Fibroblast of peridontal ligament (primary cell): ENCODE measurements at regions not wholly inside any gene's neighbourhood (a gene's known extent, or its start where the extent isn't known, plus 50 kb on each side); places are given as distances from the start of the nearest gene placed in this dataset.

Source experiments
- DNase-seq: peaks from one replicate; pipeline ENCODE4 v3.0.0-alpha.2; 2010; ENCODE audit errors: extremely low read depth

GRCh38 chr4:108567831-108568230, 52.5 kb upstream of the RPL34 start:
- no peak for DNase-seq

- DNase-seq = no peak
Observed at GRCh38 chr4:108561116-108561515, 59.3 kb upstream of the RPL34 start.

DNA sequence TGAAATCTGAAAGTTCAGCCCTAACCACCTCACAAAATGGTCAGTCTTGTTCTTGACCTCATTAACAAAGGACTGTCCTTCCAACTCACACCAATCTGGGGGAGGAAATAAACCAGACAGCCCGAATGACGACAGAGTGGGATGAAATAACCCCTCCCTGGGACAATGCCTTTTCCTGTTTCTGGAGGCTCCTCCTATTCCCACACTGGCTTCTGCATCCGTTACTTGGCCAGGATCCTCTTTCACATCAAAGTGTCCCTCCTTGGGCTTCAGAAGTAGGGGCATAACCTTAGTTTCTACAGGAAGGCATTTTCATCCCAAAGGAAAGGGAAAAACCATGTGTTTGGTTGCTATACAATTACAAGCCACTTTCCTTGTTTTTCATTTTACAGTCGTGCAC, 59.8 kb upstream of the RPL34 start:
- no peak for DNase-seq

GRCh38 chr4:108559911-108560310, 60.5 kb upstream of the RPL34 start:
- DNase-seq = no peak

- peak; percentile 23 for DNase-seq
Observed at GRCh38 chr4:108559068-108559793, 61.1 kb upstream of the RPL34 start.

DNA sequence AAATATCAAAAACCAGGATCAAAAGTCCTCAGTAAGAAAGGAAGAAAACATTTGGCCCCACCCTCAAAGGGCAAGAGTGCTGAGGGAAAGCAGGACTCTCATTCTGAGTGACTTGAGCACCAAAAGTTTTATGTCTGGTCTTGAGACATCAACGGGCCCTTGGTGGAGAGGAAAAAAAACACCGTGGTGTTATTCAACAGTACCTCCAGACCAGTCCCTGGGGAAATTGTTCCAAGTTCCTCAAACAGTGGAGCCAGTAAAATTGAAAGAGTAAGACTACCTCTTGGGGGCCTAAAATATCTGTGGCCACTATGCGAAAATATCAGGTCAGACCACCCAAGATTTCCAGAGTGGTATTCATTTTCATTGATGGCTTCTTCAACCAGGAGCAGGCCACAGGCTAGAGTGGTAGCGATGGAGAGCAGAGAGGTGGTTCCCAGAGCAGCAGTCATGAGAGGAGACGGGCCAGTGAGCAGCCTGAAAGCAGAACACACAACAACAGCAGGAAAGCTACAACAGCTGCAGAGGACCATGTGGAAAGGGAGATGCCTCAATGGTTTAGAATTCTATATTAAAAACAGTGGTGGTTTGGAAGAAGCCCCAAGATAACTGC, 63.7 kb upstream of the RPL34 start:
- DNase-seq = no peak

- no peak for DNase-seq
Observed at GRCh38 chr4:108556166-108556565, 64.2 kb upstream of the RPL34 start.

- DNase-seq = peak; percentile 71
Observed at GRCh38 chr4:108555701-108556100, 64.7 kb upstream of the RPL34 start.

GRCh38 chr4:108547682-108548081, 72.7 kb upstream of the RPL34 start:
- no peak for DNase-seq

DNA sequence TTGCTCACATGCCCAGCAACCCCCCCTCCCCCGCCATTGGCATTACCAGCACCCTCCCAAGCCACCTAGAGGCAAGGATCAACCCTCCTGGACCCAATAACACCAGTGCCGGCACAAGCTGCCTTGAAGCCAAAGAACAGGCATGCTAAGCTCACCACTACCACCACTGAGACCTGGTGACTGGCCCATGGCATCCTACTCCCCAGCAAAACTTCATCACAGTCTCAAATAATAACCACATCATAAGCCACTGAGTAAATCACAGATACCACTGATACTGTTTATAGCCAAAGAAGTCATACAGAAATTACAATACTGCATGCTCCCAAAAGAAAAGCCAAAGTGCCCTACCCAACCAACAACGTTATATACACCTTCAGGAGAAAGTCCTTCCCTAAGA, 73.6 kb upstream of the RPL34 start:
- DNase-seq = no peak

GRCh38 chr4:108544481-108544880, 75.9 kb upstream of the RPL34 start:
- DNase-seq = peak; percentile 85

DNA sequence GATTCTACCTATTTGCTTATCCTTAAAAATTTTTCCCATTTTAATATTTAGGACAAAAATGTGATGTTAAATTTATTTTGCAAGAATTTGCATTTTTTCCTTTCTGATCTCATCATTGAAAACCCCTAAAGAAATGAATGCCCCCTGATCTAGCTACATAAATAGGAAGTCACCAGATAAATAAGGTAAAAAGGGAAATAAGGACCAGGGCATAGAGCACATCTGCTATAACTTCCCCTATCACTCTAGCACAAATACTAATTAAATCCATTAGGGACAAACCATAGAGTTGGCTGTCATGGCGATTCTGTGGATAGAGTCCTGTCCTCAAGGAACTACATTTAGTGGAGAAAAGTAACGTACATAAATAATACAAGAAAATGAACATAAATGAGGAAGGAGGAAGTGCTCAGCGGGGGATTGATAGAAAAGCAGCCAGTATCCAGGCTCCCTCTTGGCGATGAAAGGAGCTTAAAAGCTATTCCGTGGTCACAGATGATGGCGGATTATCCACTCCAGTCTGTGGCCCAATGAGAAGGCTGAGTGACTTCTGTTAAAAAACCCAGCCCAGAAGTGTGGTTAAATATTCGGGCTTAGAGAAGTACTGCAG, 76.9 kb upstream of the RPL34 start:
- no peak for DNase-seq

- no peak for DNase-seq
Observed at GRCh38 chr4:108540536-108540935, 79.8 kb upstream of the RPL34 start.

- no peak for DNase-seq
Observed at GRCh38 chr4:108536577-108536976, 83.8 kb upstream of the RPL34 start.

DNA sequence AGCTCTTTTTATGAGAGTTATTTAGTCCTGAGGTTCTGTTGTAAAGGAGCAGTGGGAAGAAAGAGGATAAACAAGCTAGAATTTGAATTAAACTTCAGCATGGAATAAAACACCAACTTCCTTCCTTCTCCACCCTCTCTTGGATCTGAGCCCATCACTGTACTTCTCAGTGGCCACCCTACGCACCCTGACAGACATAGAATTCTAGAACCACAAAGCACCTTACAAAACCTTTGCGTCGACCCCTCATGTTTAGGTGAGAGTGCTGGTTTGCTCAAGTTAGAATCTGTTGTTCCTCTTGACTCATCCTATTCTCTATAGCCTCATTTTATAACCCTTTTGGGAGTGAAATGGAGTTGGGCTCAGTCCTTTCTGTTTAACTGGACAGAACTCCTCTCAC, 84.6 kb upstream of the RPL34 start:
- no peak for DNase-seq

GRCh38 chr4:108533876-108534275, 86.5 kb upstream of the RPL34 start:
- DNase-seq = no peak

DNA sequence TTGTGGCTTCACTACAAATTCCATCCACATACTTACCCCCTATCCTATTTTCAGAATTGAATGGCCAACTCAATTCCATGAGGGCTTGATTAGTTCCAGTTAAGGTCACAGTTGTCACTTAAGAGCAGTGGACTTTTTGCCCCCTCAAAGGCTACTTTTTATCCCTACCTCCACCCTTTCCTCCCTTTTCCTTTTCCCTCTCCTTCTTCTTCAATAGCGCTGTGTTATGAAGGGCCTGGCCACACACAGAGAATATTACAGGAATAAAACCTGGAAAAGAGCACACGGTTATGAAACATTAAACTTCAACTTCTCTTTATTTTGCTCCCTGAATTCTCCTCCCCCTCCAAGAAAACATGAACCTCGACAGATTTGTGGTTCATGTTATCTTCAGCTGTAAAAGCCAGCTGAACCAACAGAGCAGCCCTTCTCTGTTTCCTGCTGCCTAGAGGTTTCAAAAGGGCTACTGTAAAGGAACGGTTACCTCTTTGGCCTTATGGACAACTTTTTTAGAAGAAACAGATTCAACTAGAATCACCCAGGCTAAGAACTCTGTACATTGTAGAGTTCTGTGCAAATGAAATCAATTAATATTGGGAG, 87.0 kb upstream of the RPL34 start:
- no peak for DNase-seq

- DNase-seq = no peak
Observed at GRCh38 chr4:108532738-108533137, 87.6 kb upstream of the RPL34 start.

GRCh38 chr4:108532187-108532586, 88.2 kb upstream of the RPL34 start:
- DNase-seq = no peak

DNA sequence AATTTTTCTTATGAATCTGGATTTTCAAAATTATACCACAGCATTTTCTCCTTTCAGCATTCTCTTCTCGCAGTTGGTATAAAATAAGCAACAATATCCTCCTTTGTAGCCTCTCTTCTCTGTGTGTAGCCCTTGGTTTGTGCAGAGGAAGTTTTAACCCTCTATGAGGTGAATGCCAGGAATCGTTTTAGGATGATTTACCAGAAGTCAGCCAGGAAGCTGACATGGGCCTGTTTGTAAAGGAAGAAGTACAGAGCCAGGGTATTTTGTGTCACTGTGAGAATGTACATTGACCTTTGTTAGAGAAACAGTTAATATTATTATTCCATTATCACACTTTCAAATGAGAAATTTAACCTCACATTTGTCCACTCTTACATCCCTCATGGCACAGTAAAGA, 88.9 kb upstream of the RPL34 start:
- DNase-seq = no peak

DNA sequence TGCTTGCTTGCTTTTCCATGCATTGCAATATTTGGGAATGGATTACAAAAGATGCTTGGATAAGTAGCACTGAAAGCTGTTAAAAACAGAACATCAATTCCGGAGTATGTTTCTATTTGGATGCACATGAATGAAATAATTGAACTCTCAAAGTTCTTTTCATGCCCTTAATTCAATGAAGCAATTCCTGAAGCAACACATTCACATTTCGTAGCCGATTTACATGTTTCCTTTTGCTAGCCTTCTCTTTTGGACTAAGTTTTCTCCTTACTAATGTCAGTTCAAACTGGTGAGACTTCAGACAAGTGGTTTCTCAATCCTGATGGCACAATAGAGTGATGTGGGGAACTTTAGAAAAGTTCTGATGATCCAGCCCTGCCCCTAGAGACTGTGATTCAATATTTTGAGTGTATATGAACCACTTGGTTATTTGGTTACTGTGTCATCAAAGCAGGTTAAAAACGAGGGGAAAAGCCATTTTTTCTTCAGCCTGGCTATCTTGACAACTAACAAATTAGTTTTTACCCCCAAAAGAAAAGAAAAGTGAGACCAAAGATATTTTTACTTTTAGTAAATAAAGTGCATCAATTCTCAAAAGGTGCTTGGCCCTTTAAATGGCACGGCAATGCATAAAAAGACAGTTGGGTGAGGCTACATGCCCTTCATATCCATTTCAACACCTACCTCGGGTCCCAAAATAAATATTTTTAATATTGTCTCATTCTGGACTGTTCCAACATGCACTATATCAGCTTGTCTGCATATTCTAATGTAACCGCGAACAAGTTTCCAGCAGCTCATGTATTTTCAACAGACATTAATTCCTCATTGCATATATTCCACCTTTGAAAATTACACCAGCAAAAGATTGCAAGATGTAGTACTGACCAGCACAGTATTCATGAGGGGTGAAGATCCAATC, 90.1 kb upstream of the RPL34 start:
- DNase-seq = peak; percentile 18

DNA sequence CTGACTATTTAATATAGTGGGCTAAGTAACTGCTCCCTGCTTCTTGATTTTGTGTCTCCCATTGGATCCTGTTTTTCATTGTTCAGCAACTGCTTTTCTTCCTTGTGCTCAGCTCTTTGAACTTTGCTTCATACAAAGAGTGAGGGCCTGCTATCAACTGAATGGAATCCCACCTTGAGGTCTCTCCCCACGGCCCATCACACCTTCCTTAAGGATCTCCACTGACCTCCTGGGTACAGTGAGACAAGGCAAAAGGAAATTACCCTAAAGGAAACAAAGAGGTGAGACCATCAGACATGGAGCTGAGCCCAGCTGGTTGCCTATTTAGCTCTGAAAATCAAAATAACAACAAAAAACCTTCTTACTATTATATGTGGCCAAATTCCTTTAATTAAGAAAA, 91.3 kb upstream of the RPL34 start:
- DNase-seq = no peak
